ENCODE measurements at regions not wholly inside any gene's neighbourhood (a gene's known extent, or its start where the extent isn't known, plus 50 kb on each side); places are given as distances from the start of the nearest gene placed in this dataset.

GRCh38 chr5:143558048-143558447, 154.6 kb upstream of the NR3C1 start:
- no peak for DNase-seq
- Histone ChIP-seq H3K4me1 (no peaks in the 10 kb centered on the region), H3K9me3 (no peaks in the 10 kb centered on the region), H3K27me3 (no peaks in the 10 kb centered on the region), H3K4me3 (ENCODE audit: low read depth, low read length) (no peak overlapping the region), H3K36me3 (no peaks in the 10 kb centered on the region)
- TF ChIP-seq CTCF (IDR thresholded peaks at IDR 0.05; ENCODE audit: low read depth, low read length), result no peak

- Histone ChIP-seq H3K27me3 (no peaks in the 10 kb centered on the region), H3K4me1 (no peaks in the 10 kb centered on the region), H3K9me3 (no peaks in the 10 kb centered on the region), H3K4me3 (ENCODE audit: low read depth, low read length) (no peak overlapping the region), H3K36me3 (no peaks in the 10 kb centered on the region)
- TF ChIP-seq CTCF (IDR thresholded peaks at IDR 0.05; ENCODE audit: low read depth, low read length), result no peak
- no peak for DNase-seq
Observed at GRCh38 chr5:143557061-143557818, 153.8 kb upstream of the NR3C1 start.

GRCh38 chr5:143554918-143555477, 151.5 kb upstream of the NR3C1 start:
- Histone ChIP-seq H3K9me3 (no peaks in the 10 kb centered on the region), H3K4me3 (ENCODE audit: low read depth, low read length) (no peak overlapping the region), H3K36me3 (no peaks in the 10 kb centered on the region), H3K4me1 (no peaks in the 10 kb centered on the region), H3K27me3 (no peaks in the 10 kb centered on the region)
- DNase-seq, result no peak
- TF ChIP-seq CTCF (IDR thresholded peaks at IDR 0.05; ENCODE audit: low read depth, low read length), result no peak

- no peak for TF ChIP-seq CTCF (IDR thresholded peaks at IDR 0.05; ENCODE audit: low read depth, low read length)
- Histone ChIP-seq H3K27me3 (no peaks in the 10 kb centered on the region), H3K4me3 (ENCODE audit: low read depth, low read length) (no peak overlapping the region), H3K9me3 (no peaks in the 10 kb centered on the region), H3K4me1 (no peaks in the 10 kb centered on the region), H3K36me3 (no peaks in the 10 kb centered on the region)
- DNase-seq, result no peak
Observed at GRCh38 chr5:143554187-143554717, 150.8 kb upstream of the NR3C1 start.

GRCh38 chr5:143552680-143553079, 149.2 kb upstream of the NR3C1 start:
- H3K9me3 ChIP-seq, result no peaks in the 10 kb centered on the region
- H3K4me3 ChIP-seq (ENCODE audit: low read depth, low read length), result no peak overlapping the region
- no peak for DNase-seq
- H3K27me3 ChIP-seq, result no peaks in the 10 kb centered on the region
- no peaks in the 10 kb centered on the region for H3K36me3 ChIP-seq
- no peaks in the 10 kb centered on the region for H3K4me1 ChIP-seq
- TF ChIP-seq CTCF (IDR thresholded peaks at IDR 0.05; ENCODE audit: low read depth, low read length), result no peak

- H3K27me3 ChIP-seq, result no peaks in the 10 kb centered on the region
- H3K9me3 ChIP-seq, result no peaks in the 10 kb centered on the region
- TF ChIP-seq CTCF (IDR thresholded peaks at IDR 0.05; ENCODE audit: low read depth, low read length), result no peak
- no peak for DNase-seq
- H3K36me3 ChIP-seq, result no peaks in the 10 kb centered on the region
- no peaks in the 10 kb centered on the region for H3K4me1 ChIP-seq
- H3K4me3 ChIP-seq (ENCODE audit: low read depth, low read length), result no peak overlapping the region
Observed at GRCh38 chr5:143551820-143552251, 148.3 kb upstream of the NR3C1 start.
